Thyroid gland (tissue), 4 donors: ENCODE measurements at regions not wholly inside any gene's neighbourhood (a gene's known extent, or its start where the extent isn't known, plus 50 kb on each side); places are given as distances from the start of the nearest gene placed in this dataset.

Source experiments
- POLR2A ChIP-seq, 2 donors: fragments of 450-650 bp; IDR thresholded peaks; one replicate each; pipeline ENCODE4 v1.6.1; 2017; ENCODE audit warnings: antibody characterized with exemption in 2 of 2, mild to moderate bottlenecking in 2 of 2, moderate library complexity in 1 of 2
- TF ChIP-seq, protein P1 (sequence below), 6 experiments: fragments of 200-600 bp in 3 of 6; fragments of 450-650 bp in 3 of 6; sonication (generic) in 3 of 6; IDR thresholded peaks; one replicate each; pipeline ENCODE4 v1.5.1; 2016 to 2019; ENCODE audit warnings: antibody characterized with exemption in 6 of 6, mild to moderate bottlenecking in 2 of 6, inconsistent platforms in 1 of 6, moderate library complexity in 1 of 6

GRCh38 chr12:25755136-25755970, 202.3 kb upstream of the LMNTD1 start:
- TF ChIP-seq POLR2A (IDR thresholded peaks at IDR 0.05), result no peak
- TF ChIP-seq, protein P1, sequence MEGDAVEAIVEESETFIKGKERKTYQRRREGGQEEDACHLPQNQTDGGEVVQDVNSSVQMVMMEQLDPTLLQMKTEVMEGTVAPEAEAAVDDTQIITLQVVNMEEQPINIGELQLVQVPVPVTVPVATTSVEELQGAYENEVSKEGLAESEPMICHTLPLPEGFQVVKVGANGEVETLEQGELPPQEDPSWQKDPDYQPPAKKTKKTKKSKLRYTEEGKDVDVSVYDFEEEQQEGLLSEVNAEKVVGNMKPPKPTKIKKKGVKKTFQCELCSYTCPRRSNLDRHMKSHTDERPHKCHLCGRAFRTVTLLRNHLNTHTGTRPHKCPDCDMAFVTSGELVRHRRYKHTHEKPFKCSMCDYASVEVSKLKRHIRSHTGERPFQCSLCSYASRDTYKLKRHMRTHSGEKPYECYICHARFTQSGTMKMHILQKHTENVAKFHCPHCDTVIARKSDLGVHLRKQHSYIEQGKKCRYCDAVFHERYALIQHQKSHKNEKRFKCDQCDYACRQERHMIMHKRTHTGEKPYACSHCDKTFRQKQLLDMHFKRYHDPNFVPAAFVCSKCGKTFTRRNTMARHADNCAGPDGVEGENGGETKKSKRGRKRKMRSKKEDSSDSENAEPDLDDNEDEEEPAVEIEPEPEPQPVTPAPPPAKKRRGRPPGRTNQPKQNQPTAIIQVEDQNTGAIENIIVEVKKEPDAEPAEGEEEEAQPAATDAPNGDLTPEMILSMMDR (IDR thresholded peaks at IDR 0.05), result no peak
